ENCODE measurements at regions not wholly inside any gene's neighbourhood (a gene's known extent, or its start where the extent isn't known, plus 50 kb on each side); places are given as distances from the start of the nearest gene placed in this dataset.

DNA sequence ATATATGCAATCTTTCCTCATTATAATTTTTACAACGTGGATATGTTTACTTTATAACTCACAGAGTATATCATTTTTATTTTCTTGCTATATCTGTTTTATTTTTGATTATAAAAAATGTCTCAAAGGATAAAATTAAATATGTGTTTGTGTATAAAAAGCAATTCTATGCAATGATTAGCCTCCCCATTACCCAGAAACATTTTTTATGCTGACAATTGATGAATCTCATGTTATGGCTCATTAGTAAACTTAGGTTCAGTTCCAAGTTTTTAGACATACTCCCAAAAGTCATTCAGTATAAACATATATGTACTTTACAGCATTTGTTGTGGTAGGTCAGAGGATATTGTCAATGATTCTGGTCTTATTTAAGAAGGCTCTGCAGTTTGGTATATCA lies 540.1 kb upstream of the SPRY2 start:
- TF ChIP-seq, protein P1, sequence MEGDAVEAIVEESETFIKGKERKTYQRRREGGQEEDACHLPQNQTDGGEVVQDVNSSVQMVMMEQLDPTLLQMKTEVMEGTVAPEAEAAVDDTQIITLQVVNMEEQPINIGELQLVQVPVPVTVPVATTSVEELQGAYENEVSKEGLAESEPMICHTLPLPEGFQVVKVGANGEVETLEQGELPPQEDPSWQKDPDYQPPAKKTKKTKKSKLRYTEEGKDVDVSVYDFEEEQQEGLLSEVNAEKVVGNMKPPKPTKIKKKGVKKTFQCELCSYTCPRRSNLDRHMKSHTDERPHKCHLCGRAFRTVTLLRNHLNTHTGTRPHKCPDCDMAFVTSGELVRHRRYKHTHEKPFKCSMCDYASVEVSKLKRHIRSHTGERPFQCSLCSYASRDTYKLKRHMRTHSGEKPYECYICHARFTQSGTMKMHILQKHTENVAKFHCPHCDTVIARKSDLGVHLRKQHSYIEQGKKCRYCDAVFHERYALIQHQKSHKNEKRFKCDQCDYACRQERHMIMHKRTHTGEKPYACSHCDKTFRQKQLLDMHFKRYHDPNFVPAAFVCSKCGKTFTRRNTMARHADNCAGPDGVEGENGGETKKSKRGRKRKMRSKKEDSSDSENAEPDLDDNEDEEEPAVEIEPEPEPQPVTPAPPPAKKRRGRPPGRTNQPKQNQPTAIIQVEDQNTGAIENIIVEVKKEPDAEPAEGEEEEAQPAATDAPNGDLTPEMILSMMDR (conservative IDR thresholded peaks at IDR 0.05; ENCODE audit: low read length) = no peak
- TF ChIP-seq EZH2phosphoT487 (IDR thresholded peaks at IDR 0.05; ENCODE audit: borderline replicate concordance, low read depth, low read length) = no peak
